NB4 (cell line): ENCODE measurements at regions not wholly inside any gene's neighbourhood (a gene's known extent, or its start where the extent isn't known, plus 50 kb on each side); places are given as distances from the start of the nearest gene placed in this dataset.

ENCODE experiments used
- POLR2A ChIP-seq: IDR thresholded peaks from 2 replicates; pipeline ENCODE4 v1.6.1; 2011; ENCODE audit warnings: mild to moderate bottlenecking; ENCODE audit not compliant: insufficient read length; ENCODE audit errors: extremely low read depth
- TF ChIP-seq, protein P1 (sequence below): IDR thresholded peaks from one replicate; pipeline ENCODE4 v1.5.1; 2012; ENCODE audit warnings: low read depth, low read length

GRCh38 chr7:31186202-31186601 lies 134.1 kb downstream of the ADCYAP1R1 start:
- TF ChIP-seq, protein P1, sequence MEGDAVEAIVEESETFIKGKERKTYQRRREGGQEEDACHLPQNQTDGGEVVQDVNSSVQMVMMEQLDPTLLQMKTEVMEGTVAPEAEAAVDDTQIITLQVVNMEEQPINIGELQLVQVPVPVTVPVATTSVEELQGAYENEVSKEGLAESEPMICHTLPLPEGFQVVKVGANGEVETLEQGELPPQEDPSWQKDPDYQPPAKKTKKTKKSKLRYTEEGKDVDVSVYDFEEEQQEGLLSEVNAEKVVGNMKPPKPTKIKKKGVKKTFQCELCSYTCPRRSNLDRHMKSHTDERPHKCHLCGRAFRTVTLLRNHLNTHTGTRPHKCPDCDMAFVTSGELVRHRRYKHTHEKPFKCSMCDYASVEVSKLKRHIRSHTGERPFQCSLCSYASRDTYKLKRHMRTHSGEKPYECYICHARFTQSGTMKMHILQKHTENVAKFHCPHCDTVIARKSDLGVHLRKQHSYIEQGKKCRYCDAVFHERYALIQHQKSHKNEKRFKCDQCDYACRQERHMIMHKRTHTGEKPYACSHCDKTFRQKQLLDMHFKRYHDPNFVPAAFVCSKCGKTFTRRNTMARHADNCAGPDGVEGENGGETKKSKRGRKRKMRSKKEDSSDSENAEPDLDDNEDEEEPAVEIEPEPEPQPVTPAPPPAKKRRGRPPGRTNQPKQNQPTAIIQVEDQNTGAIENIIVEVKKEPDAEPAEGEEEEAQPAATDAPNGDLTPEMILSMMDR: no peak
- no peak for TF ChIP-seq POLR2A
